HCT116 (cell line): ENCODE measurements at regions not wholly inside any gene's neighbourhood (a gene's known extent, or its start where the extent isn't known, plus 50 kb on each side); places are given as distances from the start of the nearest gene placed in this dataset.

Source experiments
- ATAC-seq: fragments of 200-7000 bp; cut with Tn5 transposase; 2 replicates; pipeline ENCODE4 v1.9.1; 2020; ENCODE audit warnings: mild to moderate bottlenecking, moderate library complexity
- BruUV-seq: library from RNA; stranded (reverse); fragments of 400-500 nt; replicated peaks from 2 replicates; lab custom pipeline; 2021; lab: Mats Ljungman, UMichigan
- CTCF ChIA-PET: fragments of 300-600 bp; sonication (Branson Sonifier 250); formaldehyde crosslinking; loops from one replicate; lab custom pipeline; 2021; ENCODE audit warnings: antibody characterized with exemption; lab: Charles Lee
- POLR2A ChIA-PET: fragments of 300-600, 350-600 bp; sonication (Branson Sonifier 250); formaldehyde crosslinking; loops from one replicate; lab custom pipeline; 2021; ENCODE audit warnings: antibody characterized with exemption; lab: Charles Lee
- RAD21 ChIA-PET, 2 experiments: fragments of 300-600 bp; sonication (Branson Sonifier 250); formaldehyde crosslinking; loops; one replicate each; lab custom pipeline; 2023; ENCODE audit warnings: low total read pairs in 2 of 2; ENCODE audit not compliant: uncharacterized antibody in 2 of 2, unreplicated experiment in 2 of 2, low non-redundant PET in 1 of 2; lab: Charles Lee
- DNase-seq: peaks from one replicate; pipeline ENCODE4 v3.0.0-alpha.2; 2010; ENCODE audit warnings: low read depth, low spot score
- H2AFZ ChIP-seq: fragments of 200-600 bp; shearing (Covaris generic), sonication (generic); 2 replicates; pipeline ENCODE4 v1.6.1; 2017; ENCODE audit warnings: low read depth, mixed run types, mixed read lengths, antibody characterized with exemption, low read length; ENCODE audit not compliant: poor library complexity, severe bottlenecking
- H3K27ac ChIP-seq: 2 replicates; pipeline ENCODE4 v1.5.1; 2012; ENCODE audit warnings: low read depth, low read length
- H3K27me3 ChIP-seq: fragments of 200-600 bp; sonication (generic); 2 replicates; pipeline ENCODE4 v1.6.1; 2016; ENCODE audit warnings: mixed run types, low read length, mixed read lengths; ENCODE audit not compliant: insufficient read depth
- H3K36me3 ChIP-seq, 2 experiments: fragments of 200-500 bp in 1 of 2; fragments of 200-600 bp in 1 of 2; sonication (Bioruptor generic) in 1 of 2; sonication (generic) in 1 of 2; 2 replicates each; pipeline versions ENCODE4 v1.5.1 to v1.6.1; 2014 to 2016; ENCODE audit warnings: low read length in 2 of 2, inconsistent platforms in 1 of 2, mixed read lengths in 1 of 2, mixed run types in 1 of 2; ENCODE audit not compliant: insufficient read depth in 2 of 2, control insufficient read depth in 1 of 2
- H3K4me1 ChIP-seq, 2 experiments: fragments of 200-600 bp in 1 of 2; sonication (generic) in 1 of 2; 2 replicates each; pipeline versions ENCODE4 v1.5.1 to v1.6.1; 2012 to 2017; ENCODE audit warnings: low read length in 2 of 2, inconsistent platforms in 1 of 2, mild to moderate bottlenecking in 1 of 2, mixed read lengths in 1 of 2, mixed run types in 1 of 2, moderate library complexity in 1 of 2; ENCODE audit not compliant: insufficient read depth in 2 of 2, control insufficient read depth in 1 of 2
- H3K4me2 ChIP-seq: fragments of 200-600 bp; sonication (generic); 2 replicates; pipeline ENCODE4 v1.6.1; 2017; ENCODE audit warnings: mixed run types, low read length, mixed read lengths
- H3K4me3 ChIP-seq, 2 experiments: fragments of 200-600 bp in 1 of 2; sonication (generic) in 1 of 2; replicated peaks in 1 of 2; 2 replicates each; pipeline ENCODE4 v1.5.1; 2011 to 2016; ENCODE audit warnings: low read length in 2 of 2, control low read depth in 1 of 2, low read depth in 1 of 2, mild to moderate bottlenecking in 1 of 2, mixed read lengths in 1 of 2, mixed run types in 1 of 2
- H3K79me2 ChIP-seq: fragments of 200-600 bp; sonication (generic); 2 replicates; pipeline ENCODE4 v1.6.1; 2017; ENCODE audit warnings: mild to moderate bottlenecking, mixed run types, low read length, moderate library complexity, mixed read lengths; ENCODE audit not compliant: insufficient read depth
- H3K9ac ChIP-seq: fragments of 200-600 bp; sonication (generic); 2 replicates; pipeline ENCODE4 v1.6.1; 2016; ENCODE audit warnings: low read length, mixed read lengths
- H3K9me2 ChIP-seq: fragments of 200-600 bp; sonication (generic), shearing (Covaris generic); 2 replicates; pipeline ENCODE4 v1.6.1; 2017; ENCODE audit warnings: mixed run types, mild to moderate bottlenecking, moderate library complexity; ENCODE audit not compliant: insufficient read depth
- H3K9me3 ChIP-seq, 2 experiments: fragments of 200-500 bp in 1 of 2; fragments of 200-600 bp in 1 of 2; sonication (Bioruptor generic) in 1 of 2; sonication (generic) in 1 of 2; 2 replicates each; pipeline ENCODE4 v1.6.1; 2014 to 2017; ENCODE audit warnings: low read length in 2 of 2, mixed read lengths in 2 of 2, inconsistent platforms in 1 of 2, low read depth in 1 of 2, mild to moderate bottlenecking in 1 of 2, mixed run types in 1 of 2, moderate library complexity in 1 of 2; ENCODE audit not compliant: control insufficient read depth in 1 of 2, insufficient read depth in 1 of 2
- H4K20me1 ChIP-seq: fragments of 200-600 bp; sonication (generic), shearing (Covaris generic); 2 replicates; pipeline ENCODE4 v1.6.1; 2017; ENCODE audit warnings: mixed run types, mild to moderate bottlenecking, moderate library complexity; ENCODE audit not compliant: insufficient read depth
- CBX3 ChIP-seq: IDR thresholded peaks from 2 replicates; pipeline ENCODE4 v1.6.1; 2012; ENCODE audit warnings: low read depth
- CEBPB ChIP-seq: IDR thresholded peaks from 2 replicates; pipeline ENCODE4 v1.6.1; 2012; ENCODE audit warnings: low read depth
- FOSL1 ChIP-seq: IDR thresholded peaks from 2 replicates; pipeline ENCODE4 v1.6.1; 2012; ENCODE audit warnings: low read depth
- POLR2A ChIP-seq: IDR thresholded peaks from 2 replicates; pipeline ENCODE4 v1.7.0; 2011; ENCODE audit warnings: borderline replicate concordance; ENCODE audit not compliant: insufficient read depth, insufficient read length; ENCODE audit errors: extremely low read depth
- SRF ChIP-seq: IDR thresholded peaks from 2 replicates; pipeline ENCODE4 v1.6.1; 2012; ENCODE audit warnings: low read depth
- YY1 ChIP-seq: IDR thresholded peaks from 2 replicates; pipeline ENCODE4 v1.6.1; 2011; ENCODE audit warnings: low read length, low read depth, moderate library complexity, mild to moderate bottlenecking; ENCODE audit not compliant: insufficient replicate concordance; ENCODE audit errors: extremely low read depth
- ZFX ChIP-seq: fragments of 450-650 bp; IDR thresholded peaks from 2 replicates; pipeline ENCODE4 v1.6.1; 2017
- ZNF274 ChIP-seq: fragments of 200-500 bp; sonication (Bioruptor generic); IDR thresholded peaks from 2 replicates; pipeline ENCODE4 v1.6.1; 2014; ENCODE audit warnings: mild to moderate bottlenecking, low read depth, low read length, inconsistent platforms
- intact Hi-C: fragments of 100-400 bp; cut with micrococcal nuclease; formaldehyde crosslinking; loops from 2 replicates; pipeline ENCODE4 v1.10.0; 2022
- TF ChIP-seq, protein P1 (sequence below): IDR thresholded peaks from 2 replicates; pipeline ENCODE4 v1.6.1; 2011; ENCODE audit warnings: mild to moderate bottlenecking, low read length, moderate library complexity; ENCODE audit not compliant: insufficient replicate concordance; ENCODE audit errors: extremely low read depth
- TF ChIP-seq, protein P2 (sequence below): IDR thresholded peaks from 2 replicates; pipeline ENCODE4 v1.6.1; 2012; ENCODE audit warnings: low read depth

DNA sequence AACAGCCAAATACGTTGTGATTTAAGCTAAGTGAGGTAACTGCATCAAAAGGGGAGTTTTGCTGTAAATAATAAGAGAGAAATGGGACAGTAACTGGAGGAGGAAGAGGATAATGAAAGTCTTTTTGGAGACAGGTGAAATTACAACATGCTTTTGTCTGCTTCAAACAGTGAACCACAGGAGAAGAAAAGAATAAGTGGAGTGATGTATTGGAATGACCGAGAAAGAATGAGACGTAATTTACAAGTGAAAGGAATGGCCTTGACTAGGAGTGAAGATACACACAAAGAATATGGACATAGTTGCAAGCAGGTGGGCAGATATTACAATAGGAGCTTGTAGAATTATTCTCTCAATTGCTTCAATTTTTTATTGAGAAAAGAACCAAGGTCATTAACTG is 550.8 kb downstream of the DIPK2A start:
- Histone ChIP-seq H3K36me3 (no peaks in the 10 kb centered on the region), H3K79me2 (no peaks in the 10 kb centered on the region), H3K9me3 (no peaks in the 10 kb centered on the region), H3K9ac (no peak overlapping the region), H3K9me2 (no peaks in the 10 kb centered on the region), H3K4me2 (no peak overlapping the region), H3K27me3 (no peaks in the 10 kb centered on the region), H2AFZ (no peak overlapping the region), H3K4me1 (no peaks in the 10 kb centered on the region), H4K20me1 (no peaks in the 10 kb centered on the region), H3K4me3 (no peak overlapping the region), H3K27ac (no peak overlapping the region)
- ChIA-PET CTCF (no interaction called here), POLR2A (no interaction called here), RAD21 (no interaction called here)
- DNase-seq = no peak
- no peak for ATAC-seq
- no TSS peak for BruUV-seq
- TF ChIP-seq ZNF274 (no peak), ZFX (no peak), SRF (no peak), POLR2A (no peak), CEBPB (no peak), CBX3 (no peak), FOSL1 (no peak), YY1 (no peak)
- TF ChIP-seq, protein P1, sequence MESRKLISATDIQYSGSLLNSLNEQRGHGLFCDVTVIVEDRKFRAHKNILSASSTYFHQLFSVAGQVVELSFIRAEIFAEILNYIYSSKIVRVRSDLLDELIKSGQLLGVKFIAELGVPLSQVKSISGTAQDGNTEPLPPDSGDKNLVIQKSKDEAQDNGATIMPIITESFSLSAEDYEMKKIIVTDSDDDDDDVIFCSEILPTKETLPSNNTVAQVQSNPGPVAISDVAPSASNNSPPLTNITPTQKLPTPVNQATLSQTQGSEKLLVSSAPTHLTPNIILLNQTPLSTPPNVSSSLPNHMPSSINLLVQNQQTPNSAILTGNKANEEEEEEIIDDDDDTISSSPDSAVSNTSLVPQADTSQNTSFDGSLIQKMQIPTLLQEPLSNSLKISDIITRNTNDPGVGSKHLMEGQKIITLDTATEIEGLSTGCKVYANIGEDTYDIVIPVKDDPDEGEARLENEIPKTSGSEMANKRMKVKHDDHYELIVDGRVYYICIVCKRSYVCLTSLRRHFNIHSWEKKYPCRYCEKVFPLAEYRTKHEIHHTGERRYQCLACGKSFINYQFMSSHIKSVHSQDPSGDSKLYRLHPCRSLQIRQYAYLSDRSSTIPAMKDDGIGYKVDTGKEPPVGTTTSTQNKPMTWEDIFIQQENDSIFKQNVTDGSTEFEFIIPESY = no peak
- TF ChIP-seq, protein P2, sequence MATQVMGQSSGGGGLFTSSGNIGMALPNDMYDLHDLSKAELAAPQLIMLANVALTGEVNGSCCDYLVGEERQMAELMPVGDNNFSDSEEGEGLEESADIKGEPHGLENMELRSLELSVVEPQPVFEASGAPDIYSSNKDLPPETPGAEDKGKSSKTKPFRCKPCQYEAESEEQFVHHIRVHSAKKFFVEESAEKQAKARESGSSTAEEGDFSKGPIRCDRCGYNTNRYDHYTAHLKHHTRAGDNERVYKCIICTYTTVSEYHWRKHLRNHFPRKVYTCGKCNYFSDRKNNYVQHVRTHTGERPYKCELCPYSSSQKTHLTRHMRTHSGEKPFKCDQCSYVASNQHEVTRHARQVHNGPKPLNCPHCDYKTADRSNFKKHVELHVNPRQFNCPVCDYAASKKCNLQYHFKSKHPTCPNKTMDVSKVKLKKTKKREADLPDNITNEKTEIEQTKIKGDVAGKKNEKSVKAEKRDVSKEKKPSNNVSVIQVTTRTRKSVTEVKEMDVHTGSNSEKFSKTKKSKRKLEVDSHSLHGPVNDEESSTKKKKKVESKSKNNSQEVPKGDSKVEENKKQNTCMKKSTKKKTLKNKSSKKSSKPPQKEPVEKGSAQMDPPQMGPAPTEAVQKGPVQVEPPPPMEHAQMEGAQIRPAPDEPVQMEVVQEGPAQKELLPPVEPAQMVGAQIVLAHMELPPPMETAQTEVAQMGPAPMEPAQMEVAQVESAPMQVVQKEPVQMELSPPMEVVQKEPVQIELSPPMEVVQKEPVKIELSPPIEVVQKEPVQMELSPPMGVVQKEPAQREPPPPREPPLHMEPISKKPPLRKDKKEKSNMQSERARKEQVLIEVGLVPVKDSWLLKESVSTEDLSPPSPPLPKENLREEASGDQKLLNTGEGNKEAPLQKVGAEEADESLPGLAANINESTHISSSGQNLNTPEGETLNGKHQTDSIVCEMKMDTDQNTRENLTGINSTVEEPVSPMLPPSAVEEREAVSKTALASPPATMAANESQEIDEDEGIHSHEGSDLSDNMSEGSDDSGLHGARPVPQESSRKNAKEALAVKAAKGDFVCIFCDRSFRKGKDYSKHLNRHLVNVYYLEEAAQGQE = no peak
- intact Hi-C loops = no loop called here
